DND-41 (cell line): ENCODE measurements at regions not wholly inside any gene's neighbourhood (a gene's known extent, or its start where the extent isn't known, plus 50 kb on each side); places are given as distances from the start of the nearest gene placed in this dataset.

ENCODE experiments used
- CTCF ChIP-seq: IDR thresholded peaks from 2 replicates; pipeline ENCODE4 v1.5.1; 2012; ENCODE audit warnings: borderline replicate concordance, low read length, moderate library complexity, mild to moderate bottlenecking; ENCODE audit not compliant: poor library complexity, severe bottlenecking; ENCODE audit errors: extremely low read depth
- EZH2 ChIP-seq: IDR thresholded peaks from 3 replicates; pipeline ENCODE4 v1.6.1; 2012; ENCODE audit warnings: borderline replicate concordance, low read depth, mild to moderate bottlenecking, moderate library complexity, low read length, inconsistent platforms; ENCODE audit not compliant: severe bottlenecking

GRCh38 chr11:112448806-112449205, 188.1 kb upstream of the PLET1 start:
- TF ChIP-seq CTCF (no peak), EZH2 (no peak)
